Rectal smooth muscle tissue (tissue), 1 donor: ENCODE measurements at regions not wholly inside any gene's neighbourhood (a gene's known extent, or its start where the extent isn't known, plus 50 kb on each side); places are given as distances from the start of the nearest gene placed in this dataset.

ENCODE experiments used
- H3K27ac ChIP-seq: one replicate; pipeline ENCODE4 v1.7.0; 2013; ENCODE audit warnings: low read depth, low read length, inconsistent platforms
- H3K27me3 ChIP-seq: one replicate; pipeline ENCODE4 v1.7.0; 2013; ENCODE audit warnings: low read length; ENCODE audit not compliant: control insufficient read depth, insufficient read depth
- H3K36me3 ChIP-seq: one replicate; pipeline ENCODE4 v1.7.0; 2013; ENCODE audit warnings: low read length; ENCODE audit not compliant: control insufficient read depth, insufficient read depth
- H3K4me1 ChIP-seq: one replicate; pipeline ENCODE4 v1.7.0; 2013; ENCODE audit warnings: low read length; ENCODE audit not compliant: control insufficient read depth, insufficient read depth
- H3K4me3 ChIP-seq: one replicate; pipeline ENCODE4 v1.7.0; 2013; ENCODE audit warnings: low read length
- H3K9ac ChIP-seq: one replicate; pipeline ENCODE4 v1.7.0; 2013; ENCODE audit warnings: low read length

GRCh38 chr14:51382506-51382905, 142.5 kb downstream of the TMX1 start:
- Histone ChIP-seq H3K4me1 (no peaks in the 10 kb centered on the region), H3K27ac (no peak overlapping the region), H3K36me3 (no peaks in the 10 kb centered on the region), H3K4me3 (no peak overlapping the region), H3K9ac (no peak overlapping the region), H3K27me3 (no peaks in the 10 kb centered on the region)

- Histone ChIP-seq H3K4me1 (no peaks in the 10 kb centered on the region), H3K27me3 (no peaks in the 10 kb centered on the region), H3K36me3 (no peaks in the 10 kb centered on the region), H3K9ac (no peak overlapping the region), H3K27ac (no peak overlapping the region), H3K4me3 (no peak overlapping the region)
These were observed 146.4 kb downstream of the TMX1 start for GRCh38 chr14:51386411-51386810.

- Histone ChIP-seq H3K27ac (no peak overlapping the region), H3K4me1 (no peaks in the 10 kb centered on the region), H3K27me3 (no peaks in the 10 kb centered on the region), H3K9ac (no peak overlapping the region), H3K4me3 (no peak overlapping the region), H3K36me3 (no peaks in the 10 kb centered on the region)
These were observed 147.1 kb downstream of the TMX1 start for GRCh38 chr14:51386983-51387735.

GRCh38 chr14:51392416-51392815, 152.4 kb downstream of the TMX1 start:
- Histone ChIP-seq H3K4me3 (no peak overlapping the region), H3K27ac (no peak overlapping the region), H3K4me1 (peaks cover 24% of the 10 kb centered on the region), H3K36me3 (no peaks in the 10 kb centered on the region), H3K27me3 (no peaks in the 10 kb centered on the region), H3K9ac (no peak overlapping the region)

- Histone ChIP-seq H3K27ac (peak overlapping the region; percentile 73), H3K27me3 (no peaks in the 10 kb centered on the region), H3K4me3 (no peak overlapping the region), H3K9ac (no peak overlapping the region), H3K4me1 (peaks cover 24% of the 10 kb centered on the region), H3K36me3 (no peaks in the 10 kb centered on the region)
These were observed 154.3 kb downstream of the TMX1 start for GRCh38 chr14:51394384-51394783.

GRCh38 chr14:51394804-51395203, 154.8 kb downstream of the TMX1 start:
- H3K9ac ChIP-seq: no peak overlapping the region

GRCh38 chr14:51395361-51395849, 155.4 kb downstream of the TMX1 start:
- H3K9ac ChIP-seq: no peak overlapping the region
- H3K27me3 ChIP-seq: no peaks in the 10 kb centered on the region
- H3K27ac ChIP-seq: peak overlapping the region; percentile 73
- no peaks in the 10 kb centered on the region for H3K36me3 ChIP-seq
- H3K4me3 ChIP-seq: no peak overlapping the region
- H3K4me1 ChIP-seq: peaks cover 24% of the 10 kb centered on the region

More at GRCh38 chr14:51394804-51395203, 154.8 kb downstream of the TMX1 start:
- H3K27ac ChIP-seq: peak overlapping the region; percentile 73
- no peaks in the 10 kb centered on the region for H3K36me3 ChIP-seq
- H3K4me1 ChIP-seq: peaks cover 24% of the 10 kb centered on the region
- H3K4me3 ChIP-seq: no peak overlapping the region
- no peaks in the 10 kb centered on the region for H3K27me3 ChIP-seq

- Histone ChIP-seq H3K9ac (no peak overlapping the region), H3K27me3 (no peaks in the 10 kb centered on the region), H3K36me3 (no peaks in the 10 kb centered on the region), H3K4me1 (peaks cover 26% of the 10 kb centered on the region), H3K27ac (peak overlapping the region; percentile 73), H3K4me3 (no peak overlapping the region)
These were observed 156.3 kb downstream of the TMX1 start for GRCh38 chr14:51396222-51396815.

GRCh38 chr14:51398898-51399297, 158.9 kb downstream of the TMX1 start:
- Histone ChIP-seq H3K27ac (no peak overlapping the region), H3K4me3 (no peak overlapping the region), H3K9ac (no peak overlapping the region), H3K4me1 (peaks cover 32% of the 10 kb centered on the region), H3K27me3 (no peaks in the 10 kb centered on the region), H3K36me3 (no peaks in the 10 kb centered on the region)

GRCh38 chr14:51400139-51400538, 160.1 kb downstream of the TMX1 start:
- H3K4me1 ChIP-seq: peaks cover 21% of the 10 kb centered on the region
- H3K27me3 ChIP-seq: no peaks in the 10 kb centered on the region
- H3K4me3 ChIP-seq: no peak overlapping the region
- no peak overlapping the region for H3K9ac ChIP-seq
- no peaks in the 10 kb centered on the region for H3K36me3 ChIP-seq
- H3K27ac ChIP-seq: no peak overlapping the region

GRCh38 chr14:51401272-51401671, 161.2 kb downstream of the TMX1 start:
- no peak overlapping the region for H3K4me3 ChIP-seq

GRCh38 chr14:51401756-51402155, 161.7 kb downstream of the TMX1 start:
- peak overlapping the region; percentile 62 for H3K27ac ChIP-seq
- H3K36me3 ChIP-seq: no peaks in the 10 kb centered on the region
- H3K4me3 ChIP-seq: no peak overlapping the region
- H3K27me3 ChIP-seq: no peaks in the 10 kb centered on the region
- H3K4me1 ChIP-seq: peaks cover 8% of the 10 kb centered on the region
- no peak overlapping the region for H3K9ac ChIP-seq

More at GRCh38 chr14:51401272-51401671, 161.2 kb downstream of the TMX1 start:
- Histone ChIP-seq H3K9ac (no peak overlapping the region), H3K36me3 (no peaks in the 10 kb centered on the region), H3K27ac (peak overlapping the region; percentile 62), H3K27me3 (no peaks in the 10 kb centered on the region), H3K4me1 (peaks cover 10% of the 10 kb centered on the region)

GRCh38 chr14:51410897-51411296, 170.8 kb downstream of the TMX1 start:
- peaks cover 2% of the 10 kb centered on the region for H3K4me1 ChIP-seq
- H3K4me3 ChIP-seq: no peak overlapping the region
- no peak overlapping the region for H3K27ac ChIP-seq

More at GRCh38 chr14:51410897-51411296, 170.8 kb downstream of the TMX1 start:
- no peaks in the 10 kb centered on the region for H3K27me3 ChIP-seq
- H3K36me3 ChIP-seq: no peaks in the 10 kb centered on the region
- no peak overlapping the region for H3K9ac ChIP-seq
